Naive thymus-derived CD4-positive, alpha-beta T cell (primary cell): ENCODE measurements at regions not wholly inside any gene's neighbourhood (a gene's known extent, or its start where the extent isn't known, plus 50 kb on each side); places are given as distances from the start of the nearest gene placed in this dataset.

ENCODE experiments used
- ATAC-seq: fragments of 150-1000 bp; cut with Tn5 transposase; 2 replicates; pipeline ENCODE4 v1.10.0; 2021; ENCODE audit warnings: mild to moderate bottlenecking, moderate library complexity
- CTCF ChIA-PET: fragments of 350-600 bp; sonication (Branson Sonifier 250); formaldehyde crosslinking; loops from one replicate; lab custom pipeline; 2021; ENCODE audit warnings: antibody characterized with exemption; lab: Charles Lee
- POLR2A ChIA-PET: fragments of 350-600 bp; sonication (Branson Sonifier 250); formaldehyde crosslinking; loops from one replicate; lab custom pipeline; 2021; ENCODE audit warnings: antibody characterized with exemption, inconsistent platforms; lab: Charles Lee
- DNase-seq, 9 donors: peaks; one replicate each; pipeline versions ENCODE4 v3.0.0 to v3.0.0-alpha.2; 2020 to 2022; ENCODE audit warnings: mixed read lengths in 1 of 9
- H3K27ac ChIP-seq: one replicate; pipeline ENCODE4 v1.7.0; 2013; ENCODE audit warnings: mild to moderate bottlenecking, low read depth, low read length, moderate library complexity
- H3K27me3 ChIP-seq, 2 donors: one replicate each; pipeline ENCODE4 v1.7.0; 2013; ENCODE audit warnings: low read length in 2 of 2, mild to moderate bottlenecking in 2 of 2, moderate library complexity in 2 of 2; ENCODE audit not compliant: control insufficient read depth in 2 of 2, insufficient read depth in 2 of 2
- H3K36me3 ChIP-seq, 3 experiments: 1 replicate in 2 of 3; 2 replicates in 1 of 3; pipeline ENCODE4 v1.7.0; 2013; ENCODE audit warnings: low read length in 3 of 3, mild to moderate bottlenecking in 3 of 3, moderate library complexity in 1 of 3; ENCODE audit not compliant: insufficient read depth in 3 of 3, control insufficient read depth in 2 of 3
- H3K4me1 ChIP-seq, 2 donors: one replicate each; pipeline ENCODE4 v1.7.0; 2013; ENCODE audit warnings: low read length in 2 of 2, mild to moderate bottlenecking in 2 of 2, moderate library complexity in 1 of 2; ENCODE audit not compliant: control insufficient read depth in 2 of 2, insufficient read depth in 2 of 2
- H3K4me3 ChIP-seq: 2 replicates; pipeline ENCODE4 v1.7.0; 2013; ENCODE audit warnings: mild to moderate bottlenecking, low read length
- H3K9me3 ChIP-seq, 3 experiments: 1 replicate in 2 of 3; 2 replicates in 1 of 3; pipeline ENCODE4 v1.7.0; 2013; ENCODE audit warnings: low read length in 3 of 3; ENCODE audit not compliant: control insufficient read depth in 2 of 3
- H3K27ac Mint-ChIP-seq, 9 donors: one replicate each; pipeline ENCODE4 v1.8.0; 2020 to 2022; ENCODE audit warnings: mixed read lengths in 9 of 9, mild to moderate bottlenecking in 8 of 9, moderate library complexity in 5 of 9, inconsistent platforms in 2 of 9
- H3K27me3 Mint-ChIP-seq, 5 donors: one replicate each; pipeline ENCODE4 v1.8.0; 2021 to 2022; ENCODE audit warnings: mixed read lengths in 5 of 5, mild to moderate bottlenecking in 1 of 5
- H3K36me3 Mint-ChIP-seq, 5 donors: one replicate each; pipeline ENCODE4 v1.8.0; 2020 to 2022; ENCODE audit warnings: mixed read lengths in 5 of 5, mild to moderate bottlenecking in 3 of 5, inconsistent platforms in 1 of 5
- H3K4me1 Mint-ChIP-seq, 7 donors: one replicate each; pipeline ENCODE4 v1.8.0; 2020 to 2022; ENCODE audit warnings: mixed read lengths in 7 of 7, mild to moderate bottlenecking in 3 of 7, inconsistent platforms in 1 of 7
- H3K4me3 Mint-ChIP-seq, 10 donors: one replicate each; pipeline ENCODE4 v1.8.0; 2020 to 2022; ENCODE audit warnings: mild to moderate bottlenecking in 10 of 10, mixed read lengths in 10 of 10, moderate library complexity in 6 of 10, inconsistent platforms in 2 of 10
- H3K9me3 Mint-ChIP-seq, 11 donors: one replicate each; pipeline ENCODE4 v1.8.0; 2020 to 2022; ENCODE audit warnings: mixed read lengths in 11 of 11, mild to moderate bottlenecking in 4 of 11, inconsistent platforms in 1 of 11, moderate library complexity in 1 of 11
- intact Hi-C, 2 donors: fragments of 100-400 bp; cut with micrococcal nuclease; formaldehyde crosslinking; loops; one replicate each; pipeline ENCODE4 v1.15.1; 2023

GRCh38 chr6:132147530-132148011, 196.4 kb upstream of the CCN2 start:
- Mint-ChIP-seq H3K27me3 (peaks cover 0 to 2% (median 0%) of the 10 kb centered on the region in 5 donors), H3K4me3 (no peak overlapping the region), H3K9me3 (peaks cover 0 to 3% (median 0%) of the 10 kb centered on the region in 11 donors), H3K27ac (no peak overlapping the region), H3K36me3 (no peaks in the 10 kb centered on the region), H3K4me1 (no peaks in the 10 kb centered on the region)
- ATAC-seq (no peak), DNase-seq (no peak)
- Histone ChIP-seq H3K4me1 (no peaks in the 10 kb centered on the region), H3K27me3 (no peaks in the 10 kb centered on the region), H3K27ac (no peak overlapping the region), H3K4me3 (no peak overlapping the region), H3K9me3 (no peaks in the 10 kb centered on the region), H3K36me3 (no peaks in the 10 kb centered on the region)
- CTCF ChIA-PET, result no interaction called here
- POLR2A ChIA-PET, result no interaction called here
- intact Hi-C loops, result no loop called here

GRCh38 chr6:132144456-132144855, 193.3 kb upstream of the CCN2 start:
- H3K27me3 ChIP-seq, result no peaks in the 10 kb centered on the region
- Mint-ChIP-seq H3K27me3 (peaks cover 0 to 2% (median 2%) of the 10 kb centered on the region in 5 donors), H3K36me3 (no peaks in the 10 kb centered on the region), H3K9me3 (peaks cover 0 to 3% (median 0%) of the 10 kb centered on the region in 11 donors), H3K4me1 (no peaks in the 10 kb centered on the region), H3K4me3 (no peak overlapping the region), H3K27ac (no peak overlapping the region)
- intact Hi-C loops, result no loop called here
- no peaks in the 10 kb centered on the region for H3K4me1 ChIP-seq
- H3K9me3 ChIP-seq, result no peaks in the 10 kb centered on the region
- H3K36me3 ChIP-seq, result no peaks in the 10 kb centered on the region
- H3K4me3 ChIP-seq, result no peak overlapping the region
- POLR2A ChIA-PET, result no interaction called here
- CTCF ChIA-PET, result no interaction called here
- no peak for DNase-seq
- no peak overlapping the region for H3K27ac ChIP-seq
- ATAC-seq, result no peak

- Mint-ChIP-seq H3K4me3 (no peak overlapping the region), H3K4me1 (no peaks in the 10 kb centered on the region), H3K27ac (no peak overlapping the region), H3K36me3 (no peaks in the 10 kb centered on the region), H3K9me3 (peaks cover 0 to 3% (median 0%) of the 10 kb centered on the region in 11 donors), H3K27me3 (peaks cover 0 to 13% (median 2%) of the 10 kb centered on the region in 5 donors)
- H3K4me1 ChIP-seq, result no peaks in the 10 kb centered on the region
- ATAC-seq (no peak), DNase-seq (no peak)
- no peaks in the 10 kb centered on the region for H3K27me3 ChIP-seq
- no peak overlapping the region for H3K4me3 ChIP-seq
- intact Hi-C loops, result no loop called here
- H3K9me3 ChIP-seq, result no peaks in the 10 kb centered on the region
- no peak overlapping the region for H3K27ac ChIP-seq
- H3K36me3 ChIP-seq, result no peaks in the 10 kb centered on the region
- ChIA-PET POLR2A (no interaction called here), CTCF (no interaction called here)
Measured at GRCh38 chr6:132143258-132143657, 192.1 kb upstream of the CCN2 start.

- Histone ChIP-seq H3K27me3 (no peaks in the 10 kb centered on the region), H3K9me3 (no peaks in the 10 kb centered on the region), H3K4me1 (no peaks in the 10 kb centered on the region), H3K4me3 (no peak overlapping the region), H3K27ac (no peak overlapping the region), H3K36me3 (no peaks in the 10 kb centered on the region)
- H3K27ac Mint-ChIP-seq, result no peak overlapping the region
- H3K27me3 Mint-ChIP-seq, result peaks cover 0 to 13% (median 2%) of the 10 kb centered on the region in 5 donors
- intact Hi-C loops, result no loop called here
- peaks cover 0 to 3% (median 0%) of the 10 kb centered on the region in 11 donors for H3K9me3 Mint-ChIP-seq
- H3K4me1 Mint-ChIP-seq, result no peaks in the 10 kb centered on the region
- ChIA-PET CTCF (no interaction called here), POLR2A (no interaction called here)
- ATAC-seq, result no peak
- DNase-seq, result no peak
- no peak overlapping the region for H3K4me3 Mint-ChIP-seq
- H3K36me3 Mint-ChIP-seq, result no peaks in the 10 kb centered on the region
Measured at GRCh38 chr6:132142768-132143167, 191.6 kb upstream of the CCN2 start.

- H3K36me3 Mint-ChIP-seq, result no peaks in the 10 kb centered on the region
- Histone ChIP-seq H3K27ac (no peak overlapping the region), H3K27me3 (no peaks in the 10 kb centered on the region), H3K4me1 (no peaks in the 10 kb centered on the region), H3K9me3 (no peaks in the 10 kb centered on the region), H3K36me3 (no peaks in the 10 kb centered on the region), H3K4me3 (no peak overlapping the region)
- no peak overlapping the region for H3K4me3 Mint-ChIP-seq
- POLR2A ChIA-PET, result no interaction called here
- intact Hi-C loops, result no loop called here
- H3K4me1 Mint-ChIP-seq, result no peaks in the 10 kb centered on the region
- no peak for ATAC-seq
- H3K27ac Mint-ChIP-seq, result no peak overlapping the region
- peaks cover 0 to 13% (median 2%) of the 10 kb centered on the region in 5 donors for H3K27me3 Mint-ChIP-seq
- peaks cover 0 to 3% (median 0%) of the 10 kb centered on the region in 11 donors for H3K9me3 Mint-ChIP-seq
- CTCF ChIA-PET, result no interaction called here
- DNase-seq, result no peak
Measured at GRCh38 chr6:132142308-132142707, 191.1 kb upstream of the CCN2 start.

GRCh38 chr6:132140189-132140588, 189.0 kb upstream of the CCN2 start:
- ChIA-PET CTCF (no interaction called here), POLR2A (no interaction called here)
- DNase-seq (no peak), ATAC-seq (no peak)
- Histone ChIP-seq H3K4me1 (no peaks in the 10 kb centered on the region), H3K27ac (no peak overlapping the region), H3K27me3 (no peaks in the 10 kb centered on the region), H3K9me3 (no peaks in the 10 kb centered on the region), H3K36me3 (no peaks in the 10 kb centered on the region), H3K4me3 (no peak overlapping the region)
- peaks cover 0 to 13% (median 2%) of the 10 kb centered on the region in 5 donors for H3K27me3 Mint-ChIP-seq
- H3K36me3 Mint-ChIP-seq, result no peaks in the 10 kb centered on the region
- intact Hi-C loops, result no loop called here
- no peak overlapping the region for H3K4me3 Mint-ChIP-seq
- H3K9me3 Mint-ChIP-seq, result peaks cover 0 to 3% (median 0%) of the 10 kb centered on the region in 11 donors
- no peak overlapping the region for H3K27ac Mint-ChIP-seq
- H3K4me1 Mint-ChIP-seq, result no peaks in the 10 kb centered on the region

GRCh38 chr6:132139611-132140010, 188.4 kb upstream of the CCN2 start:
- ATAC-seq (no peak), DNase-seq (no peak)
- Histone ChIP-seq H3K27me3 (no peaks in the 10 kb centered on the region), H3K27ac (no peak overlapping the region), H3K36me3 (no peaks in the 10 kb centered on the region), H3K4me3 (no peak overlapping the region), H3K9me3 (no peaks in the 10 kb centered on the region), H3K4me1 (no peaks in the 10 kb centered on the region)
- H3K9me3 Mint-ChIP-seq, result peaks cover 0 to 2% (median 0%) of the 10 kb centered on the region in 11 donors
- ChIA-PET POLR2A (no interaction called here), CTCF (no interaction called here)
- no peaks in the 10 kb centered on the region for H3K4me1 Mint-ChIP-seq
- no peak overlapping the region for H3K27ac Mint-ChIP-seq
- H3K27me3 Mint-ChIP-seq, result peaks cover 0 to 13% (median 2%) of the 10 kb centered on the region in 5 donors
- no peak overlapping the region for H3K4me3 Mint-ChIP-seq
- H3K36me3 Mint-ChIP-seq, result no peaks in the 10 kb centered on the region
- intact Hi-C loops, result no loop called here
